ENCODE measurements at regions not wholly inside any gene's neighbourhood (a gene's known extent, or its start where the extent isn't known, plus 50 kb on each side); places are given as distances from the start of the nearest gene placed in this dataset.

- intact Hi-C loops (cut with DNase I) = no loop called here
- no peak for DNase-seq (ENCODE audit: extremely low spot score in 2 of 2)
- H3K27ac ChIP-seq = peak overlapping the region; percentile 40
- H3K4me3 ChIP-seq = no peak overlapping the region
- peaks cover 8% of the 10 kb centered on the region for H3K4me1 ChIP-seq
- H3K36me3 ChIP-seq = no peaks in the 10 kb centered on the region
- TF ChIP-seq POLR2AphosphoS5 (IDR thresholded peaks at IDR 0.05; ENCODE audit: insufficient read depth in 1 of 2, low read depth in 1 of 2) = peak in 1 of 2 donors; percentile 68
- TF ChIP-seq POLR2A (IDR thresholded peaks at IDR 0.05) = no peak
- no peaks in the 10 kb centered on the region for H3K27me3 ChIP-seq
- H3K9me3 ChIP-seq = no peaks in the 10 kb centered on the region
These were observed 192.4 kb upstream of the ZNF217 start for GRCh38 chr20:53786071-53786444.

- Histone ChIP-seq H3K36me3 (no peaks in the 10 kb centered on the region), H3K4me3 (no peak overlapping the region), H3K27me3 (no peaks in the 10 kb centered on the region), H3K27ac (no peak overlapping the region), H3K4me1 (peaks cover 8% of the 10 kb centered on the region), H3K9me3 (no peaks in the 10 kb centered on the region)
- TF ChIP-seq POLR2AphosphoS5 (IDR thresholded peaks at IDR 0.05; ENCODE audit: insufficient read depth in 1 of 2, low read depth in 1 of 2) (no peak), POLR2A (IDR thresholded peaks at IDR 0.05) (no peak), CTCF (IDR thresholded peaks at IDR 0.05) (no peak)
- DNase-seq (ENCODE audit: extremely low spot score in 2 of 2) = no peak
- intact Hi-C loops (cut with DNase I) = no loop called here
These were observed 191.7 kb upstream of the ZNF217 start for GRCh38 chr20:53785320-53785719.

GRCh38 chr20:53783768-53784167, 190.1 kb upstream of the ZNF217 start:
- Histone ChIP-seq H3K36me3 (no peaks in the 10 kb centered on the region), H3K4me3 (no peak overlapping the region), H3K9me3 (no peaks in the 10 kb centered on the region), H3K27me3 (no peaks in the 10 kb centered on the region), H3K4me1 (peaks cover 8% of the 10 kb centered on the region), H3K27ac (no peak overlapping the region)
- intact Hi-C loops (cut with DNase I) = no loop called here
- no peak for DNase-seq (ENCODE audit: extremely low spot score in 2 of 2)
- TF ChIP-seq POLR2A (IDR thresholded peaks at IDR 0.05) = no peak
- no peak for TF ChIP-seq POLR2AphosphoS5 (IDR thresholded peaks at IDR 0.05; ENCODE audit: insufficient read depth in 1 of 2, low read depth in 1 of 2)
- no peak for TF ChIP-seq CTCF (IDR thresholded peaks at IDR 0.05)

- intact Hi-C loops (cut with DNase I) = no loop called here
- TF ChIP-seq POLR2A (IDR thresholded peaks at IDR 0.05) (no peak), POLR2AphosphoS5 (IDR thresholded peaks at IDR 0.05; ENCODE audit: insufficient read depth in 1 of 2, low read depth in 1 of 2) (no peak), CTCF (IDR thresholded peaks at IDR 0.05) (no peak)
- Histone ChIP-seq H3K27me3 (no peaks in the 10 kb centered on the region), H3K9me3 (no peaks in the 10 kb centered on the region), H3K4me3 (no peak overlapping the region), H3K4me1 (peaks cover 8% of the 10 kb centered on the region), H3K27ac (no peak overlapping the region), H3K36me3 (no peaks in the 10 kb centered on the region)
- no peak for DNase-seq (ENCODE audit: extremely low spot score in 2 of 2)
These were observed 189.1 kb upstream of the ZNF217 start for GRCh38 chr20:53782612-53783246.

- no peaks in the 10 kb centered on the region for H3K9me3 ChIP-seq
- DNase-seq (ENCODE audit: extremely low spot score in 2 of 2) = no peak
- H3K27ac ChIP-seq = no peak overlapping the region
- TF ChIP-seq POLR2A (IDR thresholded peaks at IDR 0.05) (no peak), POLR2AphosphoS5 (IDR thresholded peaks at IDR 0.05; ENCODE audit: insufficient read depth in 1 of 2, low read depth in 1 of 2) (no peak), CTCF (IDR thresholded peaks at IDR 0.05) (no peak)
- no peaks in the 10 kb centered on the region for H3K27me3 ChIP-seq
- no peaks in the 10 kb centered on the region for H3K4me1 ChIP-seq
- intact Hi-C loops (cut with DNase I) = no loop called here
- no peaks in the 10 kb centered on the region for H3K36me3 ChIP-seq
- H3K4me3 ChIP-seq = no peak overlapping the region
These were observed 186.2 kb upstream of the ZNF217 start for GRCh38 chr20:53779822-53780221.

All from vagina (tissue), 2 donors.